Esophagus squamous epithelium (tissue), 5 donors: ENCODE measurements at regions not wholly inside any gene's neighbourhood (a gene's known extent, or its start where the extent isn't known, plus 50 kb on each side); places are given as distances from the start of the nearest gene placed in this dataset.

Experiments used
- DNase-seq: peaks from one replicate; lab custom pipeline; 2025; lab: John Stamatoyannopoulos, UW
- H3K27ac ChIP-seq, 4 donors: fragments of 200-600 bp; sonication (generic); one replicate each; pipeline ENCODE4 v1.5.1; 2016 to 2019; ENCODE audit warnings: mild to moderate bottlenecking in 1 of 4
- H3K27me3 ChIP-seq, 4 donors: fragments of 200-600 bp; sonication (generic); 1 replicate in 3 of 4; 2 replicates in 1 of 4; pipeline versions ENCODE4 v1.5.1 to v1.6.0; 2017 to 2021; ENCODE audit warnings: antibody characterized with exemption in 1 of 4
- H3K36me3 ChIP-seq, 3 donors: fragments of 200-600 bp; sonication (generic); one replicate each; pipeline ENCODE4 v1.5.1; 2016 to 2019
- H3K4me1 ChIP-seq, 3 donors: fragments of 200-600 bp; sonication (generic); one replicate each; pipeline ENCODE4 v1.5.1; 2017 to 2019
- H3K4me3 ChIP-seq, 4 donors: fragments of 200-600 bp; sonication (generic); 1 replicate in 3 of 4; 2 replicates in 1 of 4; pipeline ENCODE4 v1.5.1; 2016 to 2019; ENCODE audit warnings: mild to moderate bottlenecking in 2 of 4, moderate library complexity in 1 of 4
- H3K9me3 ChIP-seq, 3 donors: fragments of 200-600 bp; sonication (generic); one replicate each; pipeline ENCODE4 v1.5.1; 2016 to 2019
- POLR2A ChIP-seq, 4 donors: fragments of 450-650 bp; IDR thresholded peaks; one replicate each; pipeline ENCODE4 v1.6.1; 2017; ENCODE audit warnings: antibody characterized with exemption in 4 of 4, mild to moderate bottlenecking in 4 of 4, moderate library complexity in 3 of 4
- WGBS, 2 donors: methylation state at CpG; one replicate each; pipeline ENCODE4 v1.1.5; 2018; 5-methylcytosine and 5-hydroxymethylcytosine counted together
- intact Hi-C: fragments of 100-400 bp; cut with DNase I; formaldehyde crosslinking; loops from one replicate; pipeline ENCODE4 v1.15.0; 2022
- TF ChIP-seq, protein P1 (sequence below), 6 experiments: fragments of 450-650 bp in 4 of 6; fragments of 200-600 bp in 2 of 6; sonication (generic) in 2 of 6; IDR thresholded peaks; one replicate each; pipeline ENCODE4 v1.5.1; 2016 to 2019; ENCODE audit warnings: antibody characterized with exemption in 6 of 6, mild to moderate bottlenecking in 4 of 6, moderate library complexity in 4 of 6
- donor health status: DM: yes; HTN: yes; CAD: no.

DNA sequence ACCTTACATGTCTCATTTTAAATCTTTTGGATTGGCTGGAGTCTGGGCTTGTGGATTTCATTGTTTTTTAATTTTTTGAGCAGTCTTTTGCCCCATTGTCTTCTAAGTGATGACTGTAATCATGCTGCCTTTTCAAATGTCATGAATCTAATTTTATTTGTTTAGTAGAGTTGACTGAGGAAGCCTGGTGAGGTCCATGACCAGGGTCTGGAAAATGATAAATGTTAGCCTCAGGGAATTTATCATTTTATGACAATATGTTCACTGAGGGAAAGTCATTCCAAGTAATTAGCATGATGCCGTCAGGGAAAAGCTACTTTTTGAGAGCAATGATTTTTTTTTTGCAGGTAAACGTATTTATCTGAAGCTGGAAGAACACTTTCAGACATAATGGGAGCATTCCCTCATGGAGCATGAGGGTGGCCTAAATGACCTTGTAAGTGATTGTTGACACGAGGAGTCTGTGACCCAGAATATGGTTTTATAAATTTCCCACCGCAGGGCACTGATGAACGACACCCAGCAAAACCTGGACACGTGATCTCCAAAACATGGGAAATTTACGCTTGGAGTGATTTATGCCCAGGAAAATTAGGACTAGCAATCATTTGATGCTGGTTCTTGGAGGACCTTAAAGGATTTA lies 155.3 kb upstream of the NABP1 start:
- intact Hi-C loops = no loop called here

DNA sequence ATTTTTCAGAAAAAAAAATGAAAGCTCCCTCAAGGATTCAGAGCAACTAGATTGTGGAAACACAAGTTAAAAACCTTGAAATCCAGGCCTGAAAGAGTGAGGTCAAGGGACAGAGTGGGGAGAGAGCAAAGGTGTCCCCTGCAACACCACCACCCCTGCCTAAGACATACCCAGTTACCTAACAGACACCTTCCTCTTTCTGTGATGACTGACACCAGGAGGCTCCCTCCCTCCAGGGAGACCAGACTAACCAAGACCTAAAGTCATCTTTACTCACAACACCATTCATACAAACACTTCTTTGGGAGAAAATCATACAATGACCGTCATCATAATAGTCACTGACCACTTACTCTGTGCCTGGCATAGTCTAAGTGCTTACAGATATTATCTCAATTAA lies 151.8 kb upstream of the NABP1 start:
- intact Hi-C loops = no loop called here
- 94 to 100% methylated on average over 1 of the region's 1 CpG for WGBS, 2 donors
- Histone ChIP-seq H3K27me3 (no peaks in the 10 kb centered on the region), H3K4me3 (no peak overlapping the region), H3K4me1 (no peaks in the 10 kb centered on the region), H3K36me3 (no peaks in the 10 kb centered on the region), H3K9me3 (no peaks in the 10 kb centered on the region), H3K27ac (no peak overlapping the region)
- DNase-seq = no peak
- TF ChIP-seq, protein P1, sequence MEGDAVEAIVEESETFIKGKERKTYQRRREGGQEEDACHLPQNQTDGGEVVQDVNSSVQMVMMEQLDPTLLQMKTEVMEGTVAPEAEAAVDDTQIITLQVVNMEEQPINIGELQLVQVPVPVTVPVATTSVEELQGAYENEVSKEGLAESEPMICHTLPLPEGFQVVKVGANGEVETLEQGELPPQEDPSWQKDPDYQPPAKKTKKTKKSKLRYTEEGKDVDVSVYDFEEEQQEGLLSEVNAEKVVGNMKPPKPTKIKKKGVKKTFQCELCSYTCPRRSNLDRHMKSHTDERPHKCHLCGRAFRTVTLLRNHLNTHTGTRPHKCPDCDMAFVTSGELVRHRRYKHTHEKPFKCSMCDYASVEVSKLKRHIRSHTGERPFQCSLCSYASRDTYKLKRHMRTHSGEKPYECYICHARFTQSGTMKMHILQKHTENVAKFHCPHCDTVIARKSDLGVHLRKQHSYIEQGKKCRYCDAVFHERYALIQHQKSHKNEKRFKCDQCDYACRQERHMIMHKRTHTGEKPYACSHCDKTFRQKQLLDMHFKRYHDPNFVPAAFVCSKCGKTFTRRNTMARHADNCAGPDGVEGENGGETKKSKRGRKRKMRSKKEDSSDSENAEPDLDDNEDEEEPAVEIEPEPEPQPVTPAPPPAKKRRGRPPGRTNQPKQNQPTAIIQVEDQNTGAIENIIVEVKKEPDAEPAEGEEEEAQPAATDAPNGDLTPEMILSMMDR (IDR thresholded peaks at IDR 0.05) = no peak
- TF ChIP-seq POLR2A (IDR thresholded peaks at IDR 0.05) = no peak

More for the DNA sequence above, 155.3 kb upstream of the NABP1 start:
- H3K27ac ChIP-seq = no peak overlapping the region
- no peaks in the 10 kb centered on the region for H3K36me3 ChIP-seq
- 80 to 83% methylated on average over 7 of the region's 7 CpGs for WGBS, 2 donors
- H3K4me3 ChIP-seq = no peak overlapping the region
- H3K27me3 ChIP-seq = no peaks in the 10 kb centered on the region
- no peaks in the 10 kb centered on the region for H3K4me1 ChIP-seq
- H3K9me3 ChIP-seq = no peaks in the 10 kb centered on the region
- no peak for TF ChIP-seq POLR2A (IDR thresholded peaks at IDR 0.05)
- TF ChIP-seq, protein P1 (IDR thresholded peaks at IDR 0.05) = no peak
- DNase-seq = no peak

DNA sequence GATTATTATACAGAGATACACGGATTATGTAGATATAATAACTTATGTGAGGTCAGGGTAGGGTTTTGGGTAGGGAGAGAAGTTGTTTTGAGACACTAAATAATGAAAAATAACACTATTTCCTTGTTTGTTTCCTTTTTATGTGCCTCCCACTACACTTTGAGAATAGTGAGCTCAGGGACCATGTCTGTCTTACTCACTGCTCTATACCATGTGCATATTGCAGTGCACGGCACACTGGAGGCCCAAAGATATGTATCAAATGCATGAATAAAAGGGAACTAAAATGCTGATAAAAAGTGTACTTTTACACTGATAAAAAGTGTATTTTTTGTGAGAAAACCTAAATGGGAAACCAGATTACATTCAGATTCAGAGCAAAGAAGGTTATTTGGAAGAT lies 151.4 kb upstream of the NABP1 start:
- Histone ChIP-seq H3K9me3 (no peaks in the 10 kb centered on the region), H3K27ac (no peak overlapping the region), H3K27me3 (no peaks in the 10 kb centered on the region), H3K4me1 (no peaks in the 10 kb centered on the region), H3K4me3 (no peak overlapping the region), H3K36me3 (no peaks in the 10 kb centered on the region)
- TF ChIP-seq, protein P1 (IDR thresholded peaks at IDR 0.05) = no peak
- TF ChIP-seq POLR2A (IDR thresholded peaks at IDR 0.05) = no peak
- 72 to 75% methylated on average over 2 of the region's 2 CpGs for WGBS, 2 donors
- no peak for DNase-seq
- intact Hi-C loops = no loop called here

DNA sequence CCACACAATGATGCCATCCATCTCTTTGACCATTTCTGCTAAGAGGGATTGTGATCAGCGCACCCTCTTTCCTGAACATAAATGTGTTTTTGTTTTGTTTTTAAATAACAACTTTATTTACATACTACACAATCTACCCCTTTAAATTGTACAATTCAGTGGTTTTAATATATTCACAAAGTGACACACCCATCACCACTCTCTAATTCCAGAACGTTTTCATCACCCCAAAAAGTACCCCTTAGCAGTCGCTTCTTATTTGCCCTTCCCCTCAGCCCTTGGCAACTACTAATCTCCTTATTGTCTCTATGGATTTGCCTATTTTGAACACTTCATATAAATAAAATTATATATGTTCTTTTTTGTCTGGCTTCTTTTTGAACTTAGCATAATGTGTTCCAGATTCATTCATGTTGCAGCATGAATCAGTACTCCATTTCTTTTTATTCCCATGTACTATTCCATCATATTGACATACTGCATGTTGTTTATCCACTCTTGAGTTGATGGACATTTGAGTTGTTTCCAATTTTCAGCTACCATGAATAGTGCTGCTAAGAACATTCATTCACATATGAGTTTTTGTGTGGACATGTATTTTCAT lies 150.9 kb upstream of the NABP1 start:
- no peak overlapping the region for H3K27ac ChIP-seq
- 55 to 57% methylated on average over 3 of the region's 3 CpGs for WGBS, 2 donors
- H3K9me3 ChIP-seq = no peaks in the 10 kb centered on the region
- no peak overlapping the region for H3K4me3 ChIP-seq
- H3K36me3 ChIP-seq = no peaks in the 10 kb centered on the region
- H3K4me1 ChIP-seq = no peaks in the 10 kb centered on the region
- intact Hi-C loops = no loop called here
- no peak for DNase-seq
- H3K27me3 ChIP-seq = no peaks in the 10 kb centered on the region
- no peak for TF ChIP-seq POLR2A (IDR thresholded peaks at IDR 0.05)
- TF ChIP-seq, protein P1 (IDR thresholded peaks at IDR 0.05) = no peak

DNA sequence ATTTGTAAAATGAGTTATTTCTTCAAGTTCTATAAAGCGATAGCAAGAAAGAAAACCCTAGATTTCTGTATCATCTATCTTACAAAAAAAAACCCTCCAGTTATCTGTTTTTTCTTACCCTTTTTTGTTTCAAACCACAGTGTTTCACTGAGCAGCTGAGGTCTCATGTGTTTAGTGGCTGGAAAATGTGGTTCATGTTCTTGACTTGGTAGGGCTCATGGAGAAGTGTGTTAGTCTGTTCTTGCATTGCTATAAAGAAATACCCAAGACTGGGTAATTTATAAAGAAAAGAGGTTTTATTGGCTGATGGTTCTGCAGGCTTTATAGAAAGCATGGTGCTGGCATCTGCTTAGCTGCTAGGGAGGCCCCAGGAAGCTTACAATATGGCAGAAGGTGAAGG lies 147.3 kb upstream of the NABP1 start:
- H3K4me3 ChIP-seq = no peak overlapping the region
- no peaks in the 10 kb centered on the region for H3K27me3 ChIP-seq
- H3K4me1 ChIP-seq = no peaks in the 10 kb centered on the region
- 91% methylated on average over 1 of the region's 1 CpG for WGBS, 2 donors
- DNase-seq = no peak
- TF ChIP-seq, protein P1 (IDR thresholded peaks at IDR 0.05) = no peak
- TF ChIP-seq POLR2A (IDR thresholded peaks at IDR 0.05) = no peak
- intact Hi-C loops = no loop called here
- H3K9me3 ChIP-seq = no peaks in the 10 kb centered on the region
- H3K36me3 ChIP-seq = no peaks in the 10 kb centered on the region
- H3K27ac ChIP-seq = no peak overlapping the region
